ENCODE measurements at regions not wholly inside any gene's neighbourhood (a gene's known extent, or its start where the extent isn't known, plus 50 kb on each side); places are given as distances from the start of the nearest gene placed in this dataset.
A peak's percentile ranks its signal among the peaks of the same experiment; 100 is the strongest.
"Not testable (repeated sequence)": the region's sequence is repeated elsewhere in the genome, so short reads cannot be mapped to it uniquely, and the experiment has no call there.

- peak; percentile 12 for DNase-seq (ENCODE audit: low spot score)
Observed at GRCh38 chr9:111148052-111149017, 110.1 kb upstream of the LPAR1 start.

GRCh38 chr9:111147041-111147440 lies 108.8 kb upstream of the LPAR1 start:
- DNase-seq (ENCODE audit: low spot score), result no peak

GRCh38 chr9:111144741-111145140 lies 106.5 kb upstream of the LPAR1 start:
- no peak for DNase-seq (ENCODE audit: low spot score)

GRCh38 chr9:111136180-111136579 lies 97.9 kb upstream of the LPAR1 start:
- no peak for DNase-seq (ENCODE audit: low spot score)

- DNase-seq (ENCODE audit: low spot score), result no peak
Observed at GRCh38 chr9:111131211-111131610, 92.9 kb upstream of the LPAR1 start.

- DNase-seq (ENCODE audit: low spot score), result no peak
Observed at GRCh38 chr9:111120526-111120925, 82.3 kb upstream of the LPAR1 start.

- DNase-seq (ENCODE audit: low spot score), result peak; percentile 65
Observed at GRCh38 chr9:111118256-111118948, 80.1 kb upstream of the LPAR1 start.

GRCh38 chr9:111114486-111114885 lies 76.2 kb upstream of the LPAR1 start:
- DNase-seq (ENCODE audit: low spot score), result no peak

- DNase-seq (ENCODE audit: low spot score), result no peak
Observed at GRCh38 chr9:111113712-111114111, 75.4 kb upstream of the LPAR1 start.

GRCh38 chr9:111110805-111111204 lies 72.5 kb upstream of the LPAR1 start:
- no peak for DNase-seq (ENCODE audit: low spot score)

- DNase-seq (ENCODE audit: low spot score), result peak; percentile 90
Observed at GRCh38 chr9:111108946-111109345, 70.7 kb upstream of the LPAR1 start.

- DNase-seq (ENCODE audit: low spot score), result no peak
Observed at GRCh38 chr9:111107141-111107540, 68.9 kb upstream of the LPAR1 start.

- no peak for DNase-seq (ENCODE audit: low spot score)
Observed at GRCh38 chr9:111106202-111106601, 67.9 kb upstream of the LPAR1 start.

GRCh38 chr9:111102793-111103464 lies 64.7 kb upstream of the LPAR1 start:
- peak; percentile 50 for DNase-seq (ENCODE audit: low spot score)

GRCh38 chr9:111099199-111100008 lies 61.1 kb upstream of the LPAR1 start:
- DNase-seq (ENCODE audit: low spot score), result no peak

GRCh38 chr9:111098093-111098492 lies 59.8 kb upstream of the LPAR1 start:
- no peak for DNase-seq (ENCODE audit: low spot score)

GRCh38 chr9:111096051-111096450 lies 57.8 kb upstream of the LPAR1 start:
- no peak for DNase-seq (ENCODE audit: low spot score)

- DNase-seq (ENCODE audit: low spot score), result no peak
Observed at GRCh38 chr9:111095441-111095840, 57.2 kb upstream of the LPAR1 start.

GRCh38 chr9:111094958-111095357 lies 56.7 kb upstream of the LPAR1 start:
- DNase-seq (ENCODE audit: low spot score), result no peak

GRCh38 chr9:111094433-111094924 lies 56.2 kb upstream of the LPAR1 start:
- peak; percentile 83 for DNase-seq (ENCODE audit: low spot score)

GRCh38 chr9:111092167-111092566 lies 53.9 kb upstream of the LPAR1 start:
- DNase-seq (ENCODE audit: low spot score), result not testable (repeated sequence)

Data from AG20443 (cell line).